ENCODE measurements at regions not wholly inside any gene's neighbourhood (a gene's known extent, or its start where the extent isn't known, plus 50 kb on each side); places are given as distances from the start of the nearest gene placed in this dataset.

GRCh38 chr13:99666146-99666805 is 165.0 kb downstream of the TM9SF2 start:
- FAIRE-seq, result no peak
- intact Hi-C loops (cut with micrococcal nuclease; ENCODE audit: unreplicated experiment), result no loop called here
- WGBS (ENCODE audit: low lambda C conversion rate), result 83% methylated on average over 7 of the region's 8 CpGs

More at GRCh38 chr13:99666146-99666805, 165.0 kb downstream of the TM9SF2 start:
- TF ChIP-seq TEAD2 (CRISPR knock-in tag; IDR thresholded peaks at IDR 0.05) (no peak), GLMP (CRISPR knock-in tag; IDR thresholded peaks at IDR 0.05; ENCODE audit: borderline replicate concordance) (no peak), HINFP (CRISPR knock-in tag; IDR thresholded peaks at IDR 0.05; ENCODE audit: low read depth) (no peak), SCMH1 (CRISPR knock-in tag; IDR thresholded peaks at IDR 0.05; ENCODE audit: borderline replicate concordance) (no peak), ZNF720 (CRISPR knock-in tag; IDR thresholded peaks at IDR 0.05) (no peak), MAFK (conservative IDR thresholded peaks at IDR 0.05 in 1 of 2, IDR thresholded peaks at IDR 0.05 in 1 of 2; ENCODE audit: low read length in 2 of 2) (no peak), ZNF326 (CRISPR knock-in tag; IDR thresholded peaks at IDR 0.05; ENCODE audit: borderline replicate concordance) (no peak), ZNF17 (CRISPR knock-in tag; IDR thresholded peaks at IDR 0.05) (no peak), FOSL1 (CRISPR knock-in tag; IDR thresholded peaks at IDR 0.05; ENCODE audit: borderline replicate concordance) (no peak), MYPOP (CRISPR knock-in tag; IDR thresholded peaks at IDR 0.05) (no peak), EHMT2 (IDR thresholded peaks at IDR 0.05; ENCODE audit: borderline replicate concordance, low read depth, low read length) (no peak), HBP1 (CRISPR knock-in tag; IDR thresholded peaks at IDR 0.05; ENCODE audit: low read depth) (no peak), SP2 (CRISPR knock-in tag; IDR thresholded peaks at IDR 0.05) (no peak), ZNF607 (CRISPR knock-in tag; IDR thresholded peaks at IDR 0.05; ENCODE audit: borderline replicate concordance) (no peak), ZNF33A (CRISPR knock-in tag; IDR thresholded peaks at IDR 0.05; ENCODE audit: borderline replicate concordance) (no peak), RAD21 (CRISPR knock-in tag; IDR thresholded peaks at IDR 0.05) (no peak), ZBTB14 (CRISPR knock-in tag; IDR thresholded peaks at IDR 0.05) (no peak), ZNF451 (CRISPR knock-in tag; IDR thresholded peaks at IDR 0.05) (no peak)
- H3K9ac ChIP-seq (ENCODE audit: insufficient read depth, low read depth, low read length), result no peak overlapping the region
- no peak overlapping the region for H3K27ac ChIP-seq (ENCODE audit: extremely low read length, insufficient read depth, low read length)
- H3K79me2 ChIP-seq (ENCODE audit: insufficient read depth, low read length), result no peaks in the 10 kb centered on the region
- BruUV-seq (replicated peaks), result no TSS peak
- ChIA-PET POLR2A (no interaction called here), CTCF (ENCODE audit: low intra/inter-chr PET ratio, low total read pairs) (no interaction called here)
- DNase-seq (ENCODE audit: low spot score) (no peak), ATAC-seq (no peak)
- no peaks in the 10 kb centered on the region for H4K20me1 ChIP-seq (ENCODE audit: insufficient read depth, low read length)
- H3K4me3 ChIP-seq (replicated peaks in 1 of 3; ENCODE audit: insufficient read depth in 1 of 3, low read depth in 2 of 3, low read length in 3 of 3), result no peak overlapping the region
- H3K27me3 ChIP-seq (ENCODE audit: control insufficient read depth in 1 of 2, insufficient read depth in 2 of 2, low read length in 2 of 2), result no peaks in the 10 kb centered on the region
- peaks cover 27% of the 10 kb centered on the region for H3K4me1 ChIP-seq (ENCODE audit: insufficient read depth, low read length)
- no peaks in the 10 kb centered on the region for H3K9me3 ChIP-seq (ENCODE audit: low read length)
- no peak overlapping the region for H2AFZ ChIP-seq (ENCODE audit: low read length)
- in situ Hi-C loops (cut with HindIII; ENCODE audit: extremely low pct_ligation_motif_present, low pct_unique_long_range_greater_than_20kb), result loop anchor here (25.0 kb wide), 3 partner anchors 571 to 1446 kb away; no protein-coding TSS in a partner anchor
- H3K4me2 ChIP-seq (ENCODE audit: low read depth, low read length), result no peak overlapping the region
- no peaks in the 10 kb centered on the region for H3K36me3 ChIP-seq (replicated peaks in 1 of 2; ENCODE audit: control insufficient read depth in 1 of 2, insufficient read depth in 2 of 2, low read length in 2 of 2)
